NCI-H2171 (cell line): ENCODE measurements at regions not wholly inside any gene's neighbourhood (a gene's known extent, or its start where the extent isn't known, plus 50 kb on each side); places are given as distances from the start of the nearest gene placed in this dataset.

Source experiments
- DNase-seq: peaks from one replicate; lab custom pipeline; 2025; lab: John Stamatoyannopoulos, UW

GRCh38 chr7:424301-424935 lies 95.2 kb downstream of the PDGFA start:
- peak; percentile 76 for DNase-seq

- no peak for DNase-seq
These were observed 94.5 kb downstream of the PDGFA start for GRCh38 chr7:424961-425793.

GRCh38 chr7:425794-426188 lies 93.9 kb downstream of the PDGFA start:
- no peak for DNase-seq

- no peak for DNase-seq
These were observed 93.1 kb downstream of the PDGFA start for GRCh38 chr7:426510-426909.

- DNase-seq: no peak
These were observed 92.0 kb downstream of the PDGFA start for GRCh38 chr7:427506-428103.

- DNase-seq: no peak
These were observed 91.3 kb downstream of the PDGFA start for GRCh38 chr7:428387-428786.

- DNase-seq: no peak
These were observed 90.5 kb downstream of the PDGFA start for GRCh38 chr7:428927-429827.

- DNase-seq: no peak
These were observed 89.8 kb downstream of the PDGFA start for GRCh38 chr7:429828-430180.

- DNase-seq: no peak
These were observed 88.6 kb downstream of the PDGFA start for GRCh38 chr7:431041-431440.

- no peak for DNase-seq
These were observed 88.0 kb downstream of the PDGFA start for GRCh38 chr7:431658-432111.

- DNase-seq: no peak
These were observed 87.4 kb downstream of the PDGFA start for GRCh38 chr7:432256-432655.

- DNase-seq: no peak
These were observed 86.7 kb downstream of the PDGFA start for GRCh38 chr7:432933-433332.

- DNase-seq: no peak
These were observed 86.1 kb downstream of the PDGFA start for GRCh38 chr7:433558-433957.

GRCh38 chr7:434891-435629 lies 84.6 kb downstream of the PDGFA start:
- no peak for DNase-seq

- no peak for DNase-seq
These were observed 83.8 kb downstream of the PDGFA start for GRCh38 chr7:435630-436366.

- DNase-seq: no peak
These were observed 83.1 kb downstream of the PDGFA start for GRCh38 chr7:436367-437128.

GRCh38 chr7:437329-438251 lies 82.1 kb downstream of the PDGFA start:
- DNase-seq: no peak

- DNase-seq: no peak
These were observed 81.3 kb downstream of the PDGFA start for GRCh38 chr7:438361-438760.

GRCh38 chr7:438916-439315 lies 80.7 kb downstream of the PDGFA start:
- DNase-seq: no peak
